Testis (tissue), 2 donors: ENCODE measurements at regions not wholly inside any gene's neighbourhood (a gene's known extent, or its start where the extent isn't known, plus 50 kb on each side); places are given as distances from the start of the nearest gene placed in this dataset.

Source experiments
- POLR2A ChIP-seq: fragments of 450-650 bp; IDR thresholded peaks from one replicate; pipeline ENCODE4 v1.6.1; 2017; ENCODE audit warnings: antibody characterized with exemption, mild to moderate bottlenecking, moderate library complexity
- TF ChIP-seq, protein P1 (sequence below), 3 experiments: fragments of 450-650 bp in 2 of 3; fragments of 200-600 bp in 1 of 3; sonication (generic) in 1 of 3; IDR thresholded peaks; one replicate each; pipeline ENCODE4 v1.5.1; 2016 to 2019; ENCODE audit warnings: antibody characterized with exemption in 3 of 3, mild to moderate bottlenecking in 2 of 3, moderate library complexity in 1 of 3

DNA sequence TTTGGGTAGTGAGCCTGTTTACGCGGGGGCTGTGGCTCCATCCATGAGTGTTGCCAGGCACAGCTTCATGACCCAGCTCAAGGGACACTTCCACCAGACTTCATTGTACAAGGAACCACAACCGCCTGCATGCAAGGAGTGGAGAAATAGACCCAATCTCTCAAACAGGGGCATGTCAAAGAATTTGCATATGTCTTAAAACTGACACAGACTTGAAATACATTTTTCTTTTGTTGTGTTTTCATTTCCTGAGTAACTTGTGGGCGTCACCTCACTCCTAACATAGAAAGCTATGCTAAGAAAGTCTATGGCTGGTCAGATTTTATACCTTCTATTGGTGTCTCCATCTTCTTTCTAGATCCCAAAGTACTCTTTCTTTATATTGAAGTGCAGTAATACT is 266.2 kb upstream of the RNF32 start:
- TF ChIP-seq POLR2A = no peak
- TF ChIP-seq, protein P1, sequence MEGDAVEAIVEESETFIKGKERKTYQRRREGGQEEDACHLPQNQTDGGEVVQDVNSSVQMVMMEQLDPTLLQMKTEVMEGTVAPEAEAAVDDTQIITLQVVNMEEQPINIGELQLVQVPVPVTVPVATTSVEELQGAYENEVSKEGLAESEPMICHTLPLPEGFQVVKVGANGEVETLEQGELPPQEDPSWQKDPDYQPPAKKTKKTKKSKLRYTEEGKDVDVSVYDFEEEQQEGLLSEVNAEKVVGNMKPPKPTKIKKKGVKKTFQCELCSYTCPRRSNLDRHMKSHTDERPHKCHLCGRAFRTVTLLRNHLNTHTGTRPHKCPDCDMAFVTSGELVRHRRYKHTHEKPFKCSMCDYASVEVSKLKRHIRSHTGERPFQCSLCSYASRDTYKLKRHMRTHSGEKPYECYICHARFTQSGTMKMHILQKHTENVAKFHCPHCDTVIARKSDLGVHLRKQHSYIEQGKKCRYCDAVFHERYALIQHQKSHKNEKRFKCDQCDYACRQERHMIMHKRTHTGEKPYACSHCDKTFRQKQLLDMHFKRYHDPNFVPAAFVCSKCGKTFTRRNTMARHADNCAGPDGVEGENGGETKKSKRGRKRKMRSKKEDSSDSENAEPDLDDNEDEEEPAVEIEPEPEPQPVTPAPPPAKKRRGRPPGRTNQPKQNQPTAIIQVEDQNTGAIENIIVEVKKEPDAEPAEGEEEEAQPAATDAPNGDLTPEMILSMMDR (IDR thresholded peaks at IDR 0.05) = no peak
